Retinal pigment epithelial cell (primary cell): ENCODE measurements at regions not wholly inside any gene's neighbourhood (a gene's known extent, or its start where the extent isn't known, plus 50 kb on each side); places are given as distances from the start of the nearest gene placed in this dataset.

Source experiments
- DNase-seq: peaks from one replicate; pipeline ENCODE4 v3.0.0-alpha.2; 2010; ENCODE audit warnings: low read depth
- H3K4me3 ChIP-seq: 2 replicates; pipeline ENCODE4 v1.5.1; 2011; ENCODE audit warnings: mild to moderate bottlenecking, low read length, control low read depth, moderate library complexity
- CTCF ChIP-seq: conservative IDR thresholded peaks from 2 replicates; pipeline ENCODE4 v1.5.1; 2011; ENCODE audit warnings: low read depth, low read length, control low read depth, inconsistent platforms

- H3K4me3 ChIP-seq: no peak overlapping the region
- TF ChIP-seq CTCF: no peak
These were observed 783.2 kb downstream of the RPA4 start for GRCh38 chrX:97666890-97667289.

GRCh38 chrX:97668126-97668525, 784.4 kb downstream of the RPA4 start:
- no peak overlapping the region for H3K4me3 ChIP-seq
- TF ChIP-seq CTCF: no peak
- DNase-seq: no peak

More at GRCh38 chrX:97666890-97667289, 783.2 kb downstream of the RPA4 start:
- DNase-seq: no peak

- DNase-seq: no peak
- no peak for TF ChIP-seq CTCF
- no peak overlapping the region for H3K4me3 ChIP-seq
These were observed 788.4 kb downstream of the RPA4 start for GRCh38 chrX:97672138-97672537.

- no peak for DNase-seq
- no peak overlapping the region for H3K4me3 ChIP-seq
- TF ChIP-seq CTCF: no peak
These were observed 788.9 kb downstream of the RPA4 start for GRCh38 chrX:97672608-97673007.

GRCh38 chrX:97673135-97673534, 789.4 kb downstream of the RPA4 start:
- H3K4me3 ChIP-seq: no peak overlapping the region
- TF ChIP-seq CTCF: no peak
- no peak for DNase-seq

- no peak overlapping the region for H3K4me3 ChIP-seq
- no peak for DNase-seq
- no peak for TF ChIP-seq CTCF
These were observed 799.5 kb downstream of the RPA4 start for GRCh38 chrX:97682991-97683840.

GRCh38 chrX:97685753-97686152, 802.0 kb downstream of the RPA4 start:
- peak; percentile 64 for TF ChIP-seq CTCF
- DNase-seq: no peak
- no peak overlapping the region for H3K4me3 ChIP-seq
